D721Med (cell line): ENCODE measurements at regions not wholly inside any gene's neighbourhood (a gene's known extent, or its start where the extent isn't known, plus 50 kb on each side); places are given as distances from the start of the nearest gene placed in this dataset.

Source experiments
- DNase-seq: peaks from one replicate; pipeline ENCODE4 v3.0.0; 2011; ENCODE audit warnings: low spot score; ENCODE audit not compliant: insufficient read length
- FAIRE-seq: peaks from 2 replicates; lab custom pipeline; 2011; peaks lifted over from hg19 to GRCh38; lab: Jason Lieb, UNC
- TF ChIP-seq, protein P1 (sequence below): IDR thresholded peaks from 2 replicates; pipeline ENCODE4 v1.5.1; 2012; ENCODE audit warnings: mild to moderate bottlenecking, control low read depth; ENCODE audit not compliant: insufficient read depth; ENCODE audit errors: missing control alignments

DNA sequence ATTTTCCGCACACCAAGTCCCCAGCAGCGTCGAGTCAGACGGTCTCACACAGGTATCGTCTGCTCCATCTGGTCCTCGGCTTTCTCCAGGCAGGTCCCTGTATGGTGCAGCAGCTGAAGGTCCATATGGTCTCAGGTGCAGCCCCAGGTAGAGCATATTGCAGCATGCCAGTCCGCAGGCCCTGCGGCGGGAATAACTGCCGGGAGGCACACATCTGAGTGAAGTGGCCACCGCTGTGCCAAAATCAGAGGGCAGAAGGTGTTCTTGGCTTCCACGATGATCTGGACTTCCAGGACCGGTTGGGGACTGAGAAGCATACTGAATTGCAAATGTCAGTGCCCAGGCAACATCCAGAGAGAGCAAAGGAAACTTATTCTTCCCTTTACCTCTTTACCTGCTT lies 320.3 kb downstream of the RNF144A start:
- FAIRE-seq (no peak), DNase-seq (no peak)
- TF ChIP-seq, protein P1, sequence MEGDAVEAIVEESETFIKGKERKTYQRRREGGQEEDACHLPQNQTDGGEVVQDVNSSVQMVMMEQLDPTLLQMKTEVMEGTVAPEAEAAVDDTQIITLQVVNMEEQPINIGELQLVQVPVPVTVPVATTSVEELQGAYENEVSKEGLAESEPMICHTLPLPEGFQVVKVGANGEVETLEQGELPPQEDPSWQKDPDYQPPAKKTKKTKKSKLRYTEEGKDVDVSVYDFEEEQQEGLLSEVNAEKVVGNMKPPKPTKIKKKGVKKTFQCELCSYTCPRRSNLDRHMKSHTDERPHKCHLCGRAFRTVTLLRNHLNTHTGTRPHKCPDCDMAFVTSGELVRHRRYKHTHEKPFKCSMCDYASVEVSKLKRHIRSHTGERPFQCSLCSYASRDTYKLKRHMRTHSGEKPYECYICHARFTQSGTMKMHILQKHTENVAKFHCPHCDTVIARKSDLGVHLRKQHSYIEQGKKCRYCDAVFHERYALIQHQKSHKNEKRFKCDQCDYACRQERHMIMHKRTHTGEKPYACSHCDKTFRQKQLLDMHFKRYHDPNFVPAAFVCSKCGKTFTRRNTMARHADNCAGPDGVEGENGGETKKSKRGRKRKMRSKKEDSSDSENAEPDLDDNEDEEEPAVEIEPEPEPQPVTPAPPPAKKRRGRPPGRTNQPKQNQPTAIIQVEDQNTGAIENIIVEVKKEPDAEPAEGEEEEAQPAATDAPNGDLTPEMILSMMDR = no peak

DNA sequence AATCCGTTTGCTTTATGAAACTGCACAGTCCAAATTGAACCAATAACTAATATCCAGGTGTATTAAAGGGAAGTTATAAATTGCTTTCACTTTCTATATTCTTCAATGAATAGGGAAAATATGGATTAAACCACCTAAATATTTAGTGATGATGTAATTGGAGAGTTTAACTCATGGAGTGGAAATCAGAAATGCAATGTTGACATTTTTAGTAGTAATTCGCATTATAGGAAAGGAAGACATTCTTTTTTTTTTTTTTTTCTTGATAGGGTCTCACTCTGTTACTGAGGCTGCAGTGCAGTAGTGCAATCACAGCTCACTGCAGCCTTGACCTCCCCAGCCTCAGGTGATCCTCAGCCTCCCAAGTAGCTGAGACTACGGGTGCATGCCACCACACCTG lies 321.9 kb downstream of the RNF144A start:
- TF ChIP-seq, protein P1 = no peak
- FAIRE-seq = no peak

DNA sequence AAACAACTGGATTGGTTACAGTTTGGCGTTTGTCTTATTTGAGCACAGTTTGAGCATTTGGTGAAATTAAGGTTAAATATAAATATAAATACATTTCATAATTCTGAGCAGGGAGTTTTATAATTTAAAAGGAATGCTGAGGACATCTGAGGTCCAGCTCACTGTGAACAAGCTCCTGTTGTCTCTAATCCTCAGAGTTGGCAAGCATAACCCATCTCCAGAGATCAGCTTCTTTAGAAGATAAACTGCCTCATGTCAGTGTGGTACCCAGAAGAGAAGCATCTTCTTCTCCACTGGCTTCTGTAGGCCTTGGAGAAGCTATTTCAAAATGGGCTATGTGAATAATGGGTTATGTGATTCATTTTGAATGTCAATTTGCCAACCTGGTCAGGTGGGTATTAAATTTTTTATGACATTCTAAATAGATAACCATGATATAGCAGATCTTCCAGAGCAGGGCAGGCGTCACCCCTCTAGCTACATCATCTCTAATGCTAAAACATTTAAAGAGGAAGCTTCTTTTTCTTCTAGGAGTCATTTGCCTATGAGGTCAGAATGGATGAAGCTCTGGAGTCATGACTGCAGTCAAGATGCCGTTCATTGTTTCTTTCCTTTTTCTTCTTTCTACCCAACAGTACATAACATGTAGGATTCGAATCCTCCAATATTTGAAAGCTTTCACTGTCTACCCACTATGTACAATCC lies 324.0 kb downstream of the RNF144A start:
- no peak for DNase-seq
- TF ChIP-seq, protein P1 = no peak
- no peak for FAIRE-seq

More for the DNA sequence above, 321.9 kb downstream of the RNF144A start:
- DNase-seq = no peak

DNA sequence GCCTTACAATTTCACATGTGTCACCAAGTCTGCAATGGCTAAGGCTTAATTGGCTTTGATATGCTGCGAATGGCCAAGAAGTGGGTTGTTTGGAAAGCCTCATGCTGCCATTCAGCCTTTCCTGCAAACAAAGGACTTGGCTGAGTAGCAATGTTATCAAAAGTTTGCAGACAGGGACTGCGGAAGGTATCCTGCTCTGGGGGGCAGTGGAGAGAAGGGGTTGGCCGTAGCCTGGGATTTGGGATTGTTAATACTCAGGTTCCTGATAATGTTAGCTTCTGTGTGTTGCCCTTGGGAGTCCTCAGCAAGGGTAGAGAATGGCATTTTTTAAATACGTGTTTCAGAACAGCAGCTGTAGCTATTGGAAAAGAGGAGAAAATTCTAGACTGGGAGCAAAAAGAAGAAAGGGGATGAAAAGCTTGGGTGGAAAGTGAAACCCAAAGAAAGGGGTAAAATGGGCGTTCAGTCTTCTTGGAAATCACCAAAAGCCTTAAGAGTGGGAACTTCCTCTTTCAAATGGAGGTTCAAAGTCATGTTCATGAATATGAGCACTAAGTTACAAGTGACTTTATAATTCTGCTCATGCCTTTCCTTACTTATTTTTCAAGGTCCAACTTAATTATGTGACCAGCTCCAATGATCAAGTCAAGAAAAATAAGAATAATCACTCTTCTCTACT lies 325.1 kb downstream of the RNF144A start:
- TF ChIP-seq, protein P1 = no peak
- DNase-seq (no peak), FAIRE-seq (no peak)

DNA sequence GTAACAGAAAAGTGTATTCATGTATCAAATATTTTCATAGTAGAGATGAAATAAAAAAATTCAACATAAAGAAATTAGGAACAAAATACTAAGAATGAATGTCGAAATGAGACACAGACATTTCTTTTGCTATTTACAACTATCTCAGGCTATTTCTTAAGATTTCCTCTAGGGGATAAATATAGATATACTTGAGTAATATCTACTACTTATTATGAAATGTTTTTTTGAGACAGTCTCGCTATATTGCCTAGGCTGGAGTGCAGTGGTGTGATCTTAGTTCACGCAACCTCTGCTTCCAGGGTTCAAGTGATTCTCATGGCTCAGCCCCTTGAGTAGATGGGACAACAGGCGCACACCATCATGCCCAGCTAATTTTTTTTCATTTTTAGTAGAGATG lies 326.1 kb downstream of the RNF144A start:
- TF ChIP-seq, protein P1 = no peak
- no peak for DNase-seq
- no peak for FAIRE-seq

DNA sequence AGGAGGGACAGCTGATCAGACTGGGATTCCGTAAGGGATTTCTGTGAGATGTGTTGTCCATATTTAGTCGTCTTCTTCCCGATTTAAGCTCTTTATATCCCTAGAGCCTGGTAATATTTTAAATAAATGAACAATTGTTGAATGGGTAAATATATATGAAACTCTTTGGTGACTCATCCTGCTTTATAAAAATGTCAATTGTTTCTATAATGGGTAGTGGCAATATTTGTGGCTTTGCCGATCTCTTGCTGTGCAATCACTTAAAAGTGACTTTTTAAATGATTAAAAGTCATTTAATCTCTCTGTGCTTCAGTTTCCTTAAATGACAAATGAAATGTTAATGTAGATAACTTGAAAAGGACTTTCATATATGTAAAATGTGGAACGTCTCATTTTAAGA lies 339.2 kb downstream of the RNF144A start:
- TF ChIP-seq, protein P1 = no peak
- no peak for DNase-seq
- FAIRE-seq = no peak

DNA sequence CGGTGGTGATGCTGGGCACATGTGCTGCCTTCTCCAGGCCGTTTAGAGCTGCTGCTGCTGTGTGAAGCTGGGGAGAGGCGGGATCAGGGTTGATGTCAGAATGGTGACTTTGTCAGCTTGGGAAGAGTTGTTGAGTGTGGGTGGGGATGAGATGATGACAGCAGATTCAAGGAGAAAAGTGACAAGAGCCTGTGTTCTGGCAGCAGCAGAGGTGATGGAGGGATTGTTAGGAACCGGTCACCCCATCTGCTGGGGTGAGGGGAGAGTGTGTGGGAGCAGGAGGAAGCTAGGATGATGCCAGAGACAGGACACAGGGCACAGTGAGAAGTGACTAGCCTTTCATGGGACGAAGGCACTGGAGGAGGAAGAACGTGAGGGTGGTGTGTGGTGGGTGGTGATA lies 345.5 kb downstream of the RNF144A start:
- DNase-seq = no peak
- no peak for FAIRE-seq
- TF ChIP-seq, protein P1 = no peak
